ENCODE measurements at regions not wholly inside any gene's neighbourhood (a gene's known extent, or its start where the extent isn't known, plus 50 kb on each side); places are given as distances from the start of the nearest gene placed in this dataset.

DNA sequence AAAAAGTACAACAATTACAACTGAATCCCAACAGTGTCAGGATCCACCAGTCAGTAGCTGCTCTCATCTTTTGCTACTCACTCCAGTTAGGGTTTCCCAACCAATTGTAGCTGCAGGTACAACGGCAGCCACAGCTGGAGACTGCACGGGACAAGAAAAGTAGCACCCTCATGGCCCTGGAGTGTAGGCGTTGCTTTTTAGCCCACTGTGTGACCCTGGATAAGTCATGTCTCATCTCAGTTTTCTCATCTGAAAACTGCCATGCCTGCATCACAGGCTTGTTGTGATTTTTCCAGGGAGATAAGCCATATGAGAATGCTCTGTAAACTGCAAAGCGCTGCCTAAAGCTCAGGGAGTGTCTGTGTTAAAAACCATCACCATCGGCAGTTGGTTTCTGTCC is 535.6 kb upstream of the IL12A start:
- Mint-ChIP-seq H3K4me1 (ENCODE audit: low read depth) (no peaks in the 10 kb centered on the region), H3K27ac (no peak overlapping the region), H3K9me3 (no peaks in the 10 kb centered on the region), H3K36me3 (ENCODE audit: low read depth) (no peaks in the 10 kb centered on the region), H3K27me3 (no peaks in the 10 kb centered on the region), H3K4me3 (no peak overlapping the region)
- no peak for DNase-seq
- ATAC-seq, result no peak
- CTCF ChIA-PET, result no interaction called here
- POLR2A ChIA-PET, result no interaction called here
- TF ChIP-seq CTCF (IDR thresholded peaks at IDR 0.05), result no peak
- intact Hi-C loops (cut with micrococcal nuclease), result no loop called here

DNA sequence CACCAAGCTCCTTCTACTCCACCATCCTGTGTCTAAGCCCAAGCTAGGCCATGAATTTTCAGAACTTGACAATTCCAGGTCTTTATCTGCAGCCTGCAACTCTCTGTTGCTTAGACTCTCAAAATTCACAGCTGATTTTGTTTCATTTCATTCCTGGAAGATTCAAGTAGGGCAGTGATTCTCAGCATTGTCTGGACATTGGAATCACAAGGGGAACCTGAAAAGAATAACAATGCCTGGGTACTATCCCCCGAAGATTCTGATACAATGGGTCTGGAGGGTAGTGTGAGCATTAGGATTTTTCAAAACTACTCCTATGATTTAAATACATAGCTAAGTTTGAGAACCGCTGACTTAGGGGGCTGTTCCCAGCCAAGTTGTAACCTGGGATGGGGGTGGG is 534.7 kb upstream of the IL12A start:
- ATAC-seq, result no peak
- no peak overlapping the region for H3K27ac Mint-ChIP-seq

DNA sequence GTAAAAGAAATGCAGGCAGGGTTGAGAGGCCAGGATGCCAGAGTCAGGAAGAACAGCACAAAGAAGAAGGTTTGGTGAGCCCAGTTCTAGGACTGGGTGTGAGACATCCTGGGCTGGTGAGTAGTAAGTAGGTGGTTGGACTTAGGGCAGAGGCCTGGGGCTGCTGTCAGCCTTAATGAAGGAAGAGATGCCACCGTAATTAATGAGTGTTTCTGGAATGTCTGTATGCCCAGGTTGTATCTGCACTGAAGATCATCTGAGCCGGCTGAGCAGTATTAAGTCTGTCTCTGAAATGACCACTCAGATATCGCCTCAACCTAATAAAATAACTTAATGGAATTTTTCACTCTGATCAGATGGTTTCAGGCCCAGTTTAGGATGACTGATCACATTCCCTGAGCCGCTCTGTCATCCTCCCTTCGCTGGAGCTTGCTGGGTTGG is 532.9 kb upstream of the IL12A start:
- Mint-ChIP-seq H3K4me1 (ENCODE audit: low read depth) (no peaks in the 10 kb centered on the region), H3K4me3 (no peak overlapping the region), H3K9me3 (no peaks in the 10 kb centered on the region), H3K27me3 (no peaks in the 10 kb centered on the region), H3K36me3 (ENCODE audit: low read depth) (no peaks in the 10 kb centered on the region), H3K27ac (no peak overlapping the region)
- CTCF ChIA-PET, result no interaction called here
- ATAC-seq (no peak), DNase-seq (no peak)
- POLR2A ChIA-PET, result no interaction called here
- TF ChIP-seq CTCF (IDR thresholded peaks at IDR 0.05), result no peak
- intact Hi-C loops (cut with micrococcal nuclease), result no loop called here

More for the DNA sequence above, 534.7 kb upstream of the IL12A start:
- no peak for TF ChIP-seq CTCF (IDR thresholded peaks at IDR 0.05)
- Mint-ChIP-seq H3K4me3 (no peak overlapping the region), H3K27me3 (no peaks in the 10 kb centered on the region), H3K4me1 (ENCODE audit: low read depth) (no peaks in the 10 kb centered on the region), H3K9me3 (no peaks in the 10 kb centered on the region), H3K36me3 (ENCODE audit: low read depth) (no peaks in the 10 kb centered on the region)
- intact Hi-C loops (cut with micrococcal nuclease), result no loop called here
- DNase-seq, result no peak
- POLR2A ChIA-PET, result no interaction called here
- CTCF ChIA-PET, result no interaction called here

DNA sequence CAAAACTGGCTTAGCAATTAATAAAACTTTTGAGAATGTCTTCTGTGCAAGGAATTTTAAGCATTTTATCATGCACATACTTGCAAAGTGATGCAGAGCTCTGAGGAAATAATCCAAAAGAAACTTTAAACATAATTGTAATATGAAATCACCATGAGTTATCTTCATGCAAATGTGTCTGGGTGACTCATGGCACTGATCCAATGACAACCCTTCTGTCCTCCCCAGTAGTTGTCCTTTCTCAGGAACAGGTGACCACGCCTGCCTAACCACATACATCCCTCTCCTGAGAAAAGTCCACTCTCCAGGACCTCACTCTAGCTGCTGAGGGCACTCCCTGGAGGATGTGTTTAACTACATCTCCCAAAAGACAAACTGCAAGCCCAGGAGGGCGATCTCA is 530.6 kb upstream of the IL12A start:
- Mint-ChIP-seq H3K27ac (no peak overlapping the region), H3K27me3 (no peaks in the 10 kb centered on the region), H3K36me3 (ENCODE audit: low read depth) (no peaks in the 10 kb centered on the region), H3K4me3 (no peak overlapping the region), H3K4me1 (ENCODE audit: low read depth) (no peaks in the 10 kb centered on the region), H3K9me3 (no peaks in the 10 kb centered on the region)
- TF ChIP-seq CTCF (IDR thresholded peaks at IDR 0.05), result no peak
- CTCF ChIA-PET, result no interaction called here
- POLR2A ChIA-PET, result no interaction called here
- ATAC-seq, result no peak
- no peak for DNase-seq
- intact Hi-C loops (cut with micrococcal nuclease), result no loop called here

- Mint-ChIP-seq H3K4me3 (no peak overlapping the region), H3K27ac (no peak overlapping the region), H3K9me3 (no peaks in the 10 kb centered on the region), H3K27me3 (no peaks in the 10 kb centered on the region), H3K36me3 (ENCODE audit: low read depth) (no peaks in the 10 kb centered on the region), H3K4me1 (ENCODE audit: low read depth) (no peaks in the 10 kb centered on the region)
- TF ChIP-seq CTCF (IDR thresholded peaks at IDR 0.05), result no peak
- no peak for ATAC-seq
- CTCF ChIA-PET, result no interaction called here
- POLR2A ChIA-PET, result no interaction called here
- DNase-seq, result no peak
- intact Hi-C loops (cut with micrococcal nuclease), result no loop called here
These were observed 529.7 kb upstream of the IL12A start for GRCh38 chr3:159458982-159459381.
